SU-DHL-6 (cell line): ENCODE measurements at regions not wholly inside any gene's neighbourhood (a gene's known extent, or its start where the extent isn't known, plus 50 kb on each side); places are given as distances from the start of the nearest gene placed in this dataset.

ENCODE experiments used
- CTCF ChIP-seq: fragments of 200-600 bp; sonication (generic); IDR thresholded peaks from one replicate; pipeline ENCODE4 v1.5.1; 2017; ENCODE audit warnings: antibody characterized with exemption, mild to moderate bottlenecking, low read length, moderate library complexity; ENCODE audit not compliant: insufficient read depth, poor library complexity, severe bottlenecking
- EZH2phosphoT487 ChIP-seq: fragments of 200-600 bp; sonication (generic), shearing (Covaris generic); conservative IDR thresholded peaks from 2 replicates; pipeline ENCODE4 v1.6.1; 2018; ENCODE audit warnings: mild to moderate bottlenecking, antibody characterized with exemption, low read length, moderate library complexity, mixed read lengths

DNA sequence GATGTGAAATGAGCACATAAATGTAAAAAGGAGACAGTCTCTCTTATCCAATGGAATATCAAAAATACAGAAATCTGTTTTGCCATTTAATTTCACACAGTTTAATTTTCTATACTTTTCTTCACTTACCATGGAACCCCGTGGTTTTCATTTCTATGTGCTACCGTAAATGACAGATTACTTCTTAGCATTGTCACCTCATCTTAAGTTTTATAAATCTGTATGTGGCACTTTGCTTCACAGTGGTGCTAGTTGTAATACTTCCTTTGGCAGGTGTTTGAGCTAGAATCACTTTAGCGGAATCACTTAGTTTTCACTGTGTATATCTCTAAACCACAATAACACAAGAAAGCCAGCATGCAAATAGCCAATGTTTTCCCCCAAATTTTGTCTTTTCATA, 781.9 kb upstream of the MGAT4C start:
- TF ChIP-seq CTCF (no peak), EZH2phosphoT487 (no peak)
